OCI-LY3 (cell line): ENCODE measurements at regions not wholly inside any gene's neighbourhood (a gene's known extent, or its start where the extent isn't known, plus 50 kb on each side); places are given as distances from the start of the nearest gene placed in this dataset.

Experiments
- H2AFZ ChIP-seq: fragments of 200-600, 300-600 bp; shearing (Covaris generic); 2 replicates; pipeline ENCODE4 v1.6.0; 2014; ENCODE audit warnings: antibody characterized with exemption, low read depth, low read length
- H3K27ac ChIP-seq: fragments of 200-600, 300-600 bp; sonication (generic); 2 replicates; pipeline ENCODE4 v1.5.1; 2014; ENCODE audit warnings: mild to moderate bottlenecking, low read length, moderate library complexity, mixed read lengths
- H3K27me3 ChIP-seq: fragments of 200-600, 300-600 bp; sonication (generic); 2 replicates; pipeline ENCODE4 v1.6.1; 2014; ENCODE audit warnings: low read depth, low read length, mixed read lengths
- H3K36me3 ChIP-seq: fragments of 200-600, 300-600 bp; sonication (generic); replicated peaks from 2 replicates; pipeline ENCODE3; 2014; ENCODE audit warnings: low read depth, low read length, mixed read lengths
- H3K4me1 ChIP-seq: fragments of 300-600, 200-600 bp; sonication (generic); 2 replicates; pipeline ENCODE4 v1.6.1; 2014; ENCODE audit warnings: low read length, mixed read lengths
- H3K4me2 ChIP-seq: fragments of 200-600, 300-600 bp; sonication (generic); 2 replicates; pipeline ENCODE4 v1.6.1; 2014; ENCODE audit warnings: low read length, mixed read lengths
- H3K4me3 ChIP-seq: fragments of 300-600, 200-600 bp; sonication (generic); 2 replicates; pipeline ENCODE4 v1.5.1; 2014; ENCODE audit warnings: antibody characterized with exemption, mild to moderate bottlenecking, low read length, moderate library complexity
- H3K79me2 ChIP-seq: fragments of 300-600, 200-600 bp; shearing (Covaris generic); 2 replicates; pipeline ENCODE4 v1.6.1; 2014; ENCODE audit warnings: mild to moderate bottlenecking, low read length, mixed read lengths
- H3K9ac ChIP-seq: fragments of 300-600, 200-600 bp; shearing (Covaris generic); 2 replicates; pipeline ENCODE4 v1.6.0; 2014; ENCODE audit warnings: mild to moderate bottlenecking, low read length, moderate library complexity
- H3K9me3 ChIP-seq: fragments of 200-600, 300-600 bp; shearing (Covaris generic); 2 replicates; pipeline ENCODE4 v1.6.1; 2014; ENCODE audit warnings: low read length, mixed read lengths; ENCODE audit not compliant: insufficient read depth
- H4K20me1 ChIP-seq: fragments of 200-600, 300-600 bp; sonication (generic); 2 replicates; pipeline ENCODE4 v1.6.1; 2016; ENCODE audit warnings: low read length, mixed read lengths; ENCODE audit not compliant: insufficient read depth
- EZH2phosphoT487 ChIP-seq: fragments of 200-600 bp; shearing (Covaris generic); IDR thresholded peaks from 2 replicates; pipeline ENCODE4 v1.6.1; 2018; ENCODE audit warnings: antibody characterized with exemption, mixed run types, low read depth
- TF ChIP-seq, protein P1 (sequence below): fragments of 200-600, 300-600 bp; sonication (generic); IDR thresholded peaks from 2 replicates; pipeline ENCODE4 v1.5.1; 2014; ENCODE audit warnings: antibody characterized with exemption, low read length, low read depth

GRCh38 chr5:3913279-3913678, 317.6 kb downstream of the IRX1 start:
- H2AFZ ChIP-seq, result no peak overlapping the region
- no peaks in the 10 kb centered on the region for H3K79me2 ChIP-seq
- no peaks in the 10 kb centered on the region for H3K27me3 ChIP-seq
- no peak overlapping the region for H3K4me3 ChIP-seq
- no peak overlapping the region for H3K27ac ChIP-seq
- TF ChIP-seq EZH2phosphoT487, result no peak
- TF ChIP-seq, protein P1, sequence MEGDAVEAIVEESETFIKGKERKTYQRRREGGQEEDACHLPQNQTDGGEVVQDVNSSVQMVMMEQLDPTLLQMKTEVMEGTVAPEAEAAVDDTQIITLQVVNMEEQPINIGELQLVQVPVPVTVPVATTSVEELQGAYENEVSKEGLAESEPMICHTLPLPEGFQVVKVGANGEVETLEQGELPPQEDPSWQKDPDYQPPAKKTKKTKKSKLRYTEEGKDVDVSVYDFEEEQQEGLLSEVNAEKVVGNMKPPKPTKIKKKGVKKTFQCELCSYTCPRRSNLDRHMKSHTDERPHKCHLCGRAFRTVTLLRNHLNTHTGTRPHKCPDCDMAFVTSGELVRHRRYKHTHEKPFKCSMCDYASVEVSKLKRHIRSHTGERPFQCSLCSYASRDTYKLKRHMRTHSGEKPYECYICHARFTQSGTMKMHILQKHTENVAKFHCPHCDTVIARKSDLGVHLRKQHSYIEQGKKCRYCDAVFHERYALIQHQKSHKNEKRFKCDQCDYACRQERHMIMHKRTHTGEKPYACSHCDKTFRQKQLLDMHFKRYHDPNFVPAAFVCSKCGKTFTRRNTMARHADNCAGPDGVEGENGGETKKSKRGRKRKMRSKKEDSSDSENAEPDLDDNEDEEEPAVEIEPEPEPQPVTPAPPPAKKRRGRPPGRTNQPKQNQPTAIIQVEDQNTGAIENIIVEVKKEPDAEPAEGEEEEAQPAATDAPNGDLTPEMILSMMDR, result no peak
- H3K36me3 ChIP-seq, result no peaks in the 10 kb centered on the region
- no peaks in the 10 kb centered on the region for H3K9me3 ChIP-seq
- no peak overlapping the region for H3K4me2 ChIP-seq
- no peaks in the 10 kb centered on the region for H4K20me1 ChIP-seq
- H3K4me1 ChIP-seq, result no peaks in the 10 kb centered on the region
- H3K9ac ChIP-seq, result no peak overlapping the region

- no peak overlapping the region for H2AFZ ChIP-seq
- no peaks in the 10 kb centered on the region for H4K20me1 ChIP-seq
- H3K9ac ChIP-seq, result no peak overlapping the region
- H3K9me3 ChIP-seq, result no peaks in the 10 kb centered on the region
- no peaks in the 10 kb centered on the region for H3K79me2 ChIP-seq
- no peak overlapping the region for H3K4me2 ChIP-seq
- no peak overlapping the region for H3K4me3 ChIP-seq
- TF ChIP-seq, protein P1, result no peak
- TF ChIP-seq EZH2phosphoT487, result no peak
- H3K27me3 ChIP-seq, result no peaks in the 10 kb centered on the region
- H3K27ac ChIP-seq, result no peak overlapping the region
- no peaks in the 10 kb centered on the region for H3K4me1 ChIP-seq
- H3K36me3 ChIP-seq, result no peaks in the 10 kb centered on the region
Measured at GRCh38 chr5:3925022-3925421, 329.4 kb downstream of the IRX1 start.

GRCh38 chr5:3925935-3926334, 330.3 kb downstream of the IRX1 start:
- TF ChIP-seq, protein P1, result no peak
- no peak for TF ChIP-seq EZH2phosphoT487
- Histone ChIP-seq H3K27ac (no peak overlapping the region), H3K9me3 (no peaks in the 10 kb centered on the region), H3K36me3 (no peaks in the 10 kb centered on the region), H4K20me1 (no peaks in the 10 kb centered on the region), H2AFZ (no peak overlapping the region), H3K4me3 (no peak overlapping the region), H3K4me2 (no peak overlapping the region), H3K27me3 (no peaks in the 10 kb centered on the region), H3K79me2 (no peaks in the 10 kb centered on the region), H3K4me1 (no peaks in the 10 kb centered on the region), H3K9ac (no peak overlapping the region)

DNA sequence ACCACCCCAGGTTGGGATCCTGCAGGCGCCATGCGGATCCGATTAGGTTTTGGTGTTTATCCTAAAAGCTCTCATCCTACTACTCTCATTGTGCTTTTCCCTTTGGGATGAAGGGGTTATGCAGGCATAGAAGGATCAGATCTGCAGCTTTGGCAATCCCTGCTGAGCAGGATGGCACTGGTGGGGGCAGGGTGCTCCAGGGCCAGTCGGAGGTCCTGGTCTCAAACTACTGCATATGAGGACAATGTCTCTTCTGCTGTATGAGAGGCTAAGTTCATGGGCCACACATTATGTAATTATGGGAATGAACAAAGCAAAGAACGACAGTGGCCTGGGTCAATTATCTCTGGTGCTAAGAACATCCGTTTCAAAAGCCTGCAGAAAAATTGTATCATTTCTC, 334.2 kb downstream of the IRX1 start:
- Histone ChIP-seq H3K36me3 (no peaks in the 10 kb centered on the region), H4K20me1 (no peaks in the 10 kb centered on the region), H3K9ac (no peak overlapping the region), H3K9me3 (no peaks in the 10 kb centered on the region), H3K27ac (no peak overlapping the region), H3K4me2 (no peak overlapping the region), H3K27me3 (no peaks in the 10 kb centered on the region), H3K79me2 (no peaks in the 10 kb centered on the region), H3K4me1 (no peaks in the 10 kb centered on the region), H3K4me3 (no peak overlapping the region), H2AFZ (no peak overlapping the region)
- no peak for TF ChIP-seq EZH2phosphoT487
- TF ChIP-seq, protein P1, result no peak
